Lower lobe of right lung (tissue), 2 donors: ENCODE measurements at regions not wholly inside any gene's neighbourhood (a gene's known extent, or its start where the extent isn't known, plus 50 kb on each side); places are given as distances from the start of the nearest gene placed in this dataset.

ENCODE experiments used
- ATAC-seq, 2 donors: fragments of 200-7000 bp; cut with Tn5 transposase; one replicate each; pipeline ENCODE4 v1.9.1; 2020 to 2022; ENCODE audit warnings: mild to moderate bottlenecking in 2 of 2, moderate library complexity in 2 of 2
- DNase-seq: peaks from one replicate; pipeline ENCODE4 v3.0.0-alpha.2; 2020
- H3K27ac ChIP-seq: fragments of 200-600 bp; one replicate; pipeline ENCODE4 v1.8.0; 2022
- H3K27me3 ChIP-seq: fragments of 200-600 bp; one replicate; pipeline ENCODE4 v1.8.0; 2022; ENCODE audit warnings: low read depth
- H3K36me3 ChIP-seq: fragments of 200-600 bp; one replicate; pipeline ENCODE4 v1.8.0; 2022; ENCODE audit warnings: mild to moderate bottlenecking
- H3K4me1 ChIP-seq: fragments of 200-600 bp; one replicate; pipeline ENCODE4 v1.8.0; 2022
- H3K4me3 ChIP-seq: fragments of 200-600 bp; one replicate; pipeline ENCODE4 v1.8.0; 2022; ENCODE audit warnings: mild to moderate bottlenecking
- H3K9me3 ChIP-seq: fragments of 200-600 bp; one replicate; pipeline ENCODE4 v1.8.0; 2022
- intact Hi-C: fragments of 100-400 bp; cut with DNase I; formaldehyde crosslinking; loops from one replicate; pipeline ENCODE4 v1.11.0; 2022
- TF ChIP-seq, protein P1 (sequence below): fragments of 200-600 bp; IDR thresholded peaks from one replicate; pipeline ENCODE4 v1.8.0; 2022; ENCODE audit warnings: antibody characterized with exemption, mild to moderate bottlenecking
- donor health status: DM: no; HTN: yes; CAD: no; lungs with severe emphysema.

DNA sequence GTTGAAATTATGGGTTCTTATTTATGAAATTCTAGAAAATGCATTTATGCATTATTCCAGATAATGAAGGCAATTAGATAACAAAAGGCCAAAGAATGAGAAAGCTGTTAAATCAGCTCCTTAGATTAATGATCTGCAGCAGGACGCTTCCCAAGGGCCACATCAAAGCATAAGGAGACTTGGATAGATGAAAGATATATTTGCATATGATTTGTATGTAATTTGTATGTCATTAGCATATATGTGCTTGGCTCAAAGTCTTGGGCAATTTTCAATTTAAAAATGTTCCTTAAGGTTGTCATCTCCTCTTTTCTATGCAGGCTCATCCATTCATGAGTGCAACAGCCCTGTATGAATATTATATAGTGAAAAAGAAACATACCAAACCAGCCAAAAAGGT is 126.8 kb upstream of the IRS2 start:
- no peak for ATAC-seq
- Histone ChIP-seq H3K27me3 (peaks cover 4% of the 10 kb centered on the region), H3K36me3 (no peaks in the 10 kb centered on the region), H3K4me3 (no peak overlapping the region), H3K4me1 (no peaks in the 10 kb centered on the region), H3K27ac (no peak overlapping the region), H3K9me3 (no peaks in the 10 kb centered on the region)
- DNase-seq, result no peak
- intact Hi-C loops, result no loop called here
- TF ChIP-seq, protein P1, sequence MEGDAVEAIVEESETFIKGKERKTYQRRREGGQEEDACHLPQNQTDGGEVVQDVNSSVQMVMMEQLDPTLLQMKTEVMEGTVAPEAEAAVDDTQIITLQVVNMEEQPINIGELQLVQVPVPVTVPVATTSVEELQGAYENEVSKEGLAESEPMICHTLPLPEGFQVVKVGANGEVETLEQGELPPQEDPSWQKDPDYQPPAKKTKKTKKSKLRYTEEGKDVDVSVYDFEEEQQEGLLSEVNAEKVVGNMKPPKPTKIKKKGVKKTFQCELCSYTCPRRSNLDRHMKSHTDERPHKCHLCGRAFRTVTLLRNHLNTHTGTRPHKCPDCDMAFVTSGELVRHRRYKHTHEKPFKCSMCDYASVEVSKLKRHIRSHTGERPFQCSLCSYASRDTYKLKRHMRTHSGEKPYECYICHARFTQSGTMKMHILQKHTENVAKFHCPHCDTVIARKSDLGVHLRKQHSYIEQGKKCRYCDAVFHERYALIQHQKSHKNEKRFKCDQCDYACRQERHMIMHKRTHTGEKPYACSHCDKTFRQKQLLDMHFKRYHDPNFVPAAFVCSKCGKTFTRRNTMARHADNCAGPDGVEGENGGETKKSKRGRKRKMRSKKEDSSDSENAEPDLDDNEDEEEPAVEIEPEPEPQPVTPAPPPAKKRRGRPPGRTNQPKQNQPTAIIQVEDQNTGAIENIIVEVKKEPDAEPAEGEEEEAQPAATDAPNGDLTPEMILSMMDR, result no peak

DNA sequence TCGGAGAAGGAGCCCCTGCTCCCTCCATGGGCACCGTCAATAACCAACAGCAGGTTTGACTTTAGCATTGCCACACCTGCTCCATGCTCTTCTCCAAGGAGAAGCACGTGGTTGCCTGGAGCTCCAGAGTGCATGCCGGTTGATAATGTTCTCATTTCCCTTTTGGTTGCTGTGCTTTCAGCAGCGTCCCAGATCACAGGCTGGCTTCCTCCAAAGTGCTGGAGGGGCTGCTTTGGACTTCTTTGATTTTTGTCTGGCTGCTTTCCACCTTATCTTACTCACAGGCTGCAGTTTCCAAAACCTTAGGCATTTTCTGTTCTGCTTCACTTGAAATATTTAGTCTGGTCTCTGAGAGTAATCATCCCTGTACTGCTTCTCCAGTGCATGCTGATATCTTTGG is 123.8 kb upstream of the IRS2 start:
- Histone ChIP-seq H3K4me3 (no peak overlapping the region), H3K36me3 (no peaks in the 10 kb centered on the region), H3K27ac (no peak overlapping the region), H3K27me3 (peaks cover 4% of the 10 kb centered on the region), H3K9me3 (no peaks in the 10 kb centered on the region), H3K4me1 (no peaks in the 10 kb centered on the region)
- ATAC-seq (no peak), DNase-seq (no peak)
- TF ChIP-seq, protein P1, result no peak
- intact Hi-C loops, result no loop called here

DNA sequence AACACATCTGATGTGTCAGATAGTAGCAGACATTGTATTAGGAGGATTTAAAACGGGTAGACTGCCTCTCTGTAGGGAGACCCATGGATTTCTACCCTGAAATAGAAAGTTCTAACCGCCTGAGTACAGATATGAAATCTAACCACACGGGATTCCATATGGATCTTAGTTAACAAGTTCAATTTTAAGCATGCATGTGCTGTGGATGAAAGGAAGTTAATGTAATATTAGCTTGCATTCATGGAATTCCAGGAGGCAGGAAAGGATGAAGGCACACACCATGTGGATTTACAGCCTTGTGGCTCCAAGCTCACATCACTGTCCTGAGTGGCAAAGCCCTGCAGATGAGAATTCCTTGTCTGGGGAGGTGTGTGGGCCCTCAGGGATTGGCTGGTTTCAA is 120.6 kb upstream of the IRS2 start:
- no peaks in the 10 kb centered on the region for H3K9me3 ChIP-seq
- intact Hi-C loops, result no loop called here
- no peak overlapping the region for H3K27ac ChIP-seq
- H3K27me3 ChIP-seq, result peaks cover 2% of the 10 kb centered on the region
- H3K36me3 ChIP-seq, result no peaks in the 10 kb centered on the region
- no peaks in the 10 kb centered on the region for H3K4me1 ChIP-seq
- H3K4me3 ChIP-seq, result no peak overlapping the region
- no peak for DNase-seq
- TF ChIP-seq, protein P1, result no peak
- ATAC-seq, result no peak

DNA sequence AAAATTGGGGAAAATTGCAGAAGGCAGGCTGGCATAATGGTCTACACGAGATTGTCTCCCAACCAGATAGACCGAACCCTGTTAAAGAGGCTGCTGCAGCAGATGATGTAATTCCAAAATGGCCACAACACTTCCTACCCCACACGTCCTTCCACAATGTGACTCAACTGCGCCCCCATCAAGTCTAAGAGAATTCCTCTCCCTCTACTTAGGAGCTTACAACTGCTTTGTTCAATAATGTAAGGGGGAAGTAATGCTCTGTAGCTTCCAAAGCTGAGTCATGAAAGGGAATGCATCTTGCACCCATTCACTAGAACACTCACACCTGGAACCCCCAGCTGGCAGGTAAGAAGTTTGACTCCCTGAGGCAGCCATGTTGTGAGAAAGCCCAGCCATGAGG is 117.8 kb upstream of the IRS2 start:
- no peak for DNase-seq
- Histone ChIP-seq H3K27me3 (no peaks in the 10 kb centered on the region), H3K4me1 (no peaks in the 10 kb centered on the region), H3K27ac (no peak overlapping the region), H3K4me3 (no peak overlapping the region), H3K9me3 (no peaks in the 10 kb centered on the region), H3K36me3 (no peaks in the 10 kb centered on the region)
- intact Hi-C loops, result no loop called here
- no peak for ATAC-seq
- TF ChIP-seq, protein P1, result no peak

DNA sequence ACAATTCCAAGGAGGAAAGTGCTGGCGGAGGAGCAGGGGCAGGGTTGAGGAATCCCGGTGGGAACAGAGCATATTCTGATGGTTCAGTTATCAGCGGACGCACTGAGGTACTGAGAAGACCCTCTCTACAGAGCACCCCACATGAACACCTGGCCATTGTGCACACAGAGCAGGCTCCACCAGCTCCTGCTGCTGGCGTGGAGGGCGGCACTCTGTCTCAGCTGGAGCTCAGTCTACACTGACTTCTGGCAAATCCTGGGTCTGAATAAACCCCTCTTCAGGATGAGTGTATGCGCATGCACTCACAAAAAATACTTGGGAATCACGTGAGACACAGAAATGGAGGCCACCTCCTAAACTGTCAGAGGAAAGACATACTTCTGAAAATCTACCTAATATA is 114.4 kb upstream of the IRS2 start:
- intact Hi-C loops, result no loop called here
- Histone ChIP-seq H3K27me3 (no peaks in the 10 kb centered on the region), H3K4me1 (no peaks in the 10 kb centered on the region), H3K4me3 (no peak overlapping the region), H3K36me3 (no peaks in the 10 kb centered on the region), H3K27ac (no peak overlapping the region), H3K9me3 (no peaks in the 10 kb centered on the region)
- no peak for DNase-seq
- peak in 1 of 2 donors; percentile 18 for ATAC-seq
- TF ChIP-seq, protein P1, result no peak

DNA sequence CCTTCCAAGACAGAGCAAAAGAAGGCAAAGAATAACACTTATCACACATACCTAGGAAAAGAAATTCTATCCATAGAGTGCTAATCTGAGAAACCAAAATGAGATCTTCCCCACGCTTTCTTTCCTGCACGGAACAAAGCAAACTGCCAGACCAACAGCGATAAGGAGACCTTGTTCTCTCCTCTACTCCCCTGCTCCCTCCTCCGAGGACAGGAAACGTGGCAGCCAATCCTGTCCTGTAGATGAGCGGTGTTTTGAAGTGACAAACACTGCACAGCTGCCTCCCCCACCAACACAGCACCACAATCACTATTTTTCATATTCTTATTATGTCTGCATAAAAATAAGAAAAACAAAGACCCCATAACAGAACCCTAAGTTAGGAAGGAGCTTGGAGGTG is 113.9 kb upstream of the IRS2 start:
- Histone ChIP-seq H3K4me3 (no peak overlapping the region), H3K9me3 (no peaks in the 10 kb centered on the region), H3K36me3 (no peaks in the 10 kb centered on the region), H3K27ac (no peak overlapping the region), H3K27me3 (no peaks in the 10 kb centered on the region), H3K4me1 (no peaks in the 10 kb centered on the region)
- DNase-seq, result no peak
- TF ChIP-seq, protein P1, result no peak
- intact Hi-C loops, result no loop called here
- ATAC-seq, result peak in 1 of 2 donors; percentile 23
